ENCODE measurements at regions not wholly inside any gene's neighbourhood (a gene's known extent, or its start where the extent isn't known, plus 50 kb on each side); places are given as distances from the start of the nearest gene placed in this dataset.

- Histone ChIP-seq H3K36me3 (ENCODE audit: insufficient read depth, low read length) (no peaks in the 10 kb centered on the region), H3K9ac (ENCODE audit: low read depth, low read length) (no peak overlapping the region), H3K27me3 (ENCODE audit: control insufficient read depth, insufficient read depth, low read length) (no peaks in the 10 kb centered on the region), H3K4me3 (ENCODE audit: low read length) (no peak overlapping the region), H3K4me2 (ENCODE audit: low read length) (no peak overlapping the region), H3K4me1 (ENCODE audit: control insufficient read depth, insufficient read depth, low read length) (no peaks in the 10 kb centered on the region), H3K9me3 (replicated peaks; ENCODE audit: low read length) (no peaks in the 10 kb centered on the region)
Observed at GRCh38 chr13:72185776-72186175, 318.8 kb upstream of the DACH1 start.

GRCh38 chr13:72181661-72182060 lies 314.7 kb upstream of the DACH1 start:
- no peaks in the 10 kb centered on the region for H3K4me1 ChIP-seq (ENCODE audit: control insufficient read depth, insufficient read depth, low read length)
- no peaks in the 10 kb centered on the region for H3K9me3 ChIP-seq (replicated peaks; ENCODE audit: low read length)
- H3K9ac ChIP-seq (ENCODE audit: low read depth, low read length) = no peak overlapping the region
- H3K36me3 ChIP-seq (ENCODE audit: insufficient read depth, low read length) = no peaks in the 10 kb centered on the region
- no peak overlapping the region for H3K4me3 ChIP-seq (ENCODE audit: low read length)
- H3K27me3 ChIP-seq (ENCODE audit: control insufficient read depth, insufficient read depth, low read length) = no peaks in the 10 kb centered on the region
- H3K4me2 ChIP-seq (ENCODE audit: low read length) = no peak overlapping the region

- H3K9ac ChIP-seq (ENCODE audit: low read depth, low read length) = no peak overlapping the region
- H3K27me3 ChIP-seq (ENCODE audit: control insufficient read depth, insufficient read depth, low read length) = no peaks in the 10 kb centered on the region
- no peaks in the 10 kb centered on the region for H3K9me3 ChIP-seq (replicated peaks; ENCODE audit: low read length)
- no peaks in the 10 kb centered on the region for H3K36me3 ChIP-seq (ENCODE audit: insufficient read depth, low read length)
- no peaks in the 10 kb centered on the region for H3K4me1 ChIP-seq (ENCODE audit: control insufficient read depth, insufficient read depth, low read length)
- H3K4me2 ChIP-seq (ENCODE audit: low read length) = no peak overlapping the region
- H3K4me3 ChIP-seq (ENCODE audit: low read length) = no peak overlapping the region
Observed at GRCh38 chr13:72180253-72180952, 313.4 kb upstream of the DACH1 start.

GRCh38 chr13:72174549-72174948 lies 307.5 kb upstream of the DACH1 start:
- H3K27me3 ChIP-seq (ENCODE audit: control insufficient read depth, insufficient read depth, low read length) = no peaks in the 10 kb centered on the region
- no peaks in the 10 kb centered on the region for H3K4me1 ChIP-seq (ENCODE audit: control insufficient read depth, insufficient read depth, low read length)
- no peaks in the 10 kb centered on the region for H3K36me3 ChIP-seq (ENCODE audit: insufficient read depth, low read length)
- no peak overlapping the region for H3K4me2 ChIP-seq (ENCODE audit: low read length)
- no peak overlapping the region for H3K9ac ChIP-seq (ENCODE audit: low read depth, low read length)
- no peak overlapping the region for H3K4me3 ChIP-seq (ENCODE audit: low read length)
- no peaks in the 10 kb centered on the region for H3K9me3 ChIP-seq (replicated peaks; ENCODE audit: low read length)

- H3K4me1 ChIP-seq (ENCODE audit: control insufficient read depth, insufficient read depth, low read length) = peaks cover 8% of the 10 kb centered on the region
- no peak overlapping the region for H3K9ac ChIP-seq (ENCODE audit: low read depth, low read length)
- no peaks in the 10 kb centered on the region for H3K27me3 ChIP-seq (ENCODE audit: control insufficient read depth, insufficient read depth, low read length)
- no peaks in the 10 kb centered on the region for H3K9me3 ChIP-seq (replicated peaks; ENCODE audit: low read length)
- H3K4me2 ChIP-seq (ENCODE audit: low read length) = no peak overlapping the region
- no peaks in the 10 kb centered on the region for H3K36me3 ChIP-seq (ENCODE audit: insufficient read depth, low read length)
- H3K4me3 ChIP-seq (ENCODE audit: low read length) = no peak overlapping the region
Observed at GRCh38 chr13:72170571-72170970, 303.6 kb upstream of the DACH1 start.

GRCh38 chr13:72168126-72168855 lies 301.3 kb upstream of the DACH1 start:
- Histone ChIP-seq H3K4me2 (ENCODE audit: low read length) (no peak overlapping the region), H3K9ac (ENCODE audit: low read depth, low read length) (no peak overlapping the region), H3K4me1 (ENCODE audit: control insufficient read depth, insufficient read depth, low read length) (peaks cover 24% of the 10 kb centered on the region), H3K4me3 (ENCODE audit: low read length) (no peak overlapping the region), H3K36me3 (ENCODE audit: insufficient read depth, low read length) (no peaks in the 10 kb centered on the region), H3K27me3 (ENCODE audit: control insufficient read depth, insufficient read depth, low read length) (no peaks in the 10 kb centered on the region), H3K9me3 (replicated peaks; ENCODE audit: low read length) (no peaks in the 10 kb centered on the region)

GRCh38 chr13:72166102-72166650 lies 299.2 kb upstream of the DACH1 start:
- no peak overlapping the region for H3K9ac ChIP-seq (ENCODE audit: low read depth, low read length)
- H3K9me3 ChIP-seq (replicated peaks; ENCODE audit: low read length) = no peaks in the 10 kb centered on the region
- H3K27me3 ChIP-seq (ENCODE audit: control insufficient read depth, insufficient read depth, low read length) = no peaks in the 10 kb centered on the region
- H3K4me2 ChIP-seq (ENCODE audit: low read length) = no peak overlapping the region
- H3K4me1 ChIP-seq (ENCODE audit: control insufficient read depth, insufficient read depth, low read length) = peaks cover 24% of the 10 kb centered on the region
- no peaks in the 10 kb centered on the region for H3K36me3 ChIP-seq (ENCODE audit: insufficient read depth, low read length)
- H3K4me3 ChIP-seq (ENCODE audit: low read length) = no peak overlapping the region

- Histone ChIP-seq H3K27me3 (ENCODE audit: control insufficient read depth, insufficient read depth, low read length) (no peaks in the 10 kb centered on the region), H3K9me3 (replicated peaks; ENCODE audit: low read length) (no peaks in the 10 kb centered on the region), H3K9ac (ENCODE audit: low read depth, low read length) (no peak overlapping the region), H3K4me2 (ENCODE audit: low read length) (no peak overlapping the region), H3K36me3 (ENCODE audit: insufficient read depth, low read length) (no peaks in the 10 kb centered on the region), H3K4me1 (ENCODE audit: control insufficient read depth, insufficient read depth, low read length) (peaks cover 24% of the 10 kb centered on the region), H3K4me3 (ENCODE audit: low read length) (no peak overlapping the region)
Observed at GRCh38 chr13:72165276-72165675, 298.3 kb upstream of the DACH1 start.

GRCh38 chr13:72164811-72165210 lies 297.8 kb upstream of the DACH1 start:
- Histone ChIP-seq H3K9me3 (replicated peaks; ENCODE audit: low read length) (no peaks in the 10 kb centered on the region), H3K4me1 (ENCODE audit: control insufficient read depth, insufficient read depth, low read length) (peaks cover 24% of the 10 kb centered on the region), H3K4me3 (ENCODE audit: low read length) (no peak overlapping the region), H3K4me2 (ENCODE audit: low read length) (no peak overlapping the region), H3K9ac (ENCODE audit: low read depth, low read length) (no peak overlapping the region), H3K27me3 (ENCODE audit: control insufficient read depth, insufficient read depth, low read length) (no peaks in the 10 kb centered on the region), H3K36me3 (ENCODE audit: insufficient read depth, low read length) (no peaks in the 10 kb centered on the region)

GRCh38 chr13:72163678-72164077 lies 296.7 kb upstream of the DACH1 start:
- H3K4me3 ChIP-seq (ENCODE audit: low read length) = no peak overlapping the region
- H3K9ac ChIP-seq (ENCODE audit: low read depth, low read length) = no peak overlapping the region
- H3K9me3 ChIP-seq (replicated peaks; ENCODE audit: low read length) = no peaks in the 10 kb centered on the region
- no peaks in the 10 kb centered on the region for H3K27me3 ChIP-seq (ENCODE audit: control insufficient read depth, insufficient read depth, low read length)
- H3K36me3 ChIP-seq (ENCODE audit: insufficient read depth, low read length) = no peaks in the 10 kb centered on the region
- no peak overlapping the region for H3K4me2 ChIP-seq (ENCODE audit: low read length)
- H3K4me1 ChIP-seq (ENCODE audit: control insufficient read depth, insufficient read depth, low read length) = peaks cover 24% of the 10 kb centered on the region

- Histone ChIP-seq H3K36me3 (ENCODE audit: insufficient read depth, low read length) (no peaks in the 10 kb centered on the region), H3K4me3 (ENCODE audit: low read length) (no peak overlapping the region), H3K4me1 (ENCODE audit: control insufficient read depth, insufficient read depth, low read length) (peaks cover 16% of the 10 kb centered on the region), H3K4me2 (ENCODE audit: low read length) (no peak overlapping the region), H3K9me3 (replicated peaks; ENCODE audit: low read length) (no peaks in the 10 kb centered on the region), H3K27me3 (ENCODE audit: control insufficient read depth, insufficient read depth, low read length) (no peaks in the 10 kb centered on the region), H3K9ac (ENCODE audit: low read depth, low read length) (no peak overlapping the region)
Observed at GRCh38 chr13:72160977-72161376, 294.0 kb upstream of the DACH1 start.

- Histone ChIP-seq H3K4me1 (ENCODE audit: control insufficient read depth, insufficient read depth, low read length) (no peaks in the 10 kb centered on the region), H3K9ac (ENCODE audit: low read depth, low read length) (no peak overlapping the region), H3K4me2 (ENCODE audit: low read length) (no peak overlapping the region), H3K36me3 (ENCODE audit: insufficient read depth, low read length) (no peaks in the 10 kb centered on the region), H3K4me3 (ENCODE audit: low read length) (no peak overlapping the region), H3K9me3 (replicated peaks; ENCODE audit: low read length) (no peaks in the 10 kb centered on the region), H3K27me3 (ENCODE audit: control insufficient read depth, insufficient read depth, low read length) (no peaks in the 10 kb centered on the region)
Observed at GRCh38 chr13:72156760-72157159, 289.8 kb upstream of the DACH1 start.
